K562 (cell line): ENCODE measurements at regions not wholly inside any gene's neighbourhood (a gene's known extent, or its start where the extent isn't known, plus 50 kb on each side); places are given as distances from the start of the nearest gene placed in this dataset.

ENCODE experiments used
- ATAC-seq: fragments of 200-7000 bp; cut with Tn5 transposase; 3 replicates; pipeline ENCODE4 v1.9.1; 2020; ENCODE audit warnings: moderate library complexity
- BruUV-seq: library from RNA; stranded (reverse); fragments of 400-500 nt; replicated peaks from 2 replicates; lab custom pipeline; 2021; lab: Mats Ljungman, UMichigan
- CTCF ChIA-PET: fragments of 300-600 bp; formaldehyde crosslinking; extraction: SDS; loops from one replicate; lab custom pipeline; 2021; ENCODE audit warnings: low intra/inter-chr PET ratio; lab: Yijun Ruan, JAX
- POLR2A ChIA-PET: fragments of 300-600, 350-650 bp; sonication (Branson Sonifier 250); formaldehyde crosslinking; extraction: SDS; loops from one replicate; lab custom pipeline; 2021; ENCODE audit warnings: antibody characterized with exemption, inconsistent platforms; lab: Yijun Ruan, JAX
- DNase-seq, 4 experiments: peaks; one replicate each; pipeline versions ENCODE4 v3.0.0 to v3.0.0-alpha.2; 2011 to 2018; ENCODE audit warnings: low spot score in 3 of 4, mixed read lengths in 3 of 4; ENCODE audit errors: extremely low read depth in 1 of 4
- FAIRE-seq: peaks from 2 replicates; lab custom pipeline; 2011; peaks lifted over from hg19 to GRCh38; lab: Jason Lieb, UNC
- H2AFZ ChIP-seq: 2 replicates; pipeline ENCODE4 v1.6.0; 2011; ENCODE audit warnings: low read depth, low read length, control low read depth, inconsistent platforms
- H3K27ac ChIP-seq: fragments of 200-600 bp; 3 replicates; pipeline ENCODE4 v1.8.0; 2011; ENCODE audit warnings: low read depth, mild to moderate bottlenecking, control low read depth, inconsistent platforms, low read length, moderate library complexity, mixed read lengths; ENCODE audit errors: extremely low read depth
- H3K27me3 ChIP-seq, 2 experiments: fragments of 300-600 bp in 1 of 2; 2 replicates in 1 of 2; 3 replicates in 1 of 2; pipeline versions ENCODE4 v1.6.0 to v1.8.0; 2011; ENCODE audit warnings: inconsistent platforms in 2 of 2, low read length in 2 of 2, mild to moderate bottlenecking in 1 of 2, mixed read lengths in 1 of 2, moderate library complexity in 1 of 2; ENCODE audit not compliant: control insufficient read depth in 2 of 2, insufficient read depth in 2 of 2
- H3K36me3 ChIP-seq: fragments of 300-600 bp; 3 replicates; pipeline ENCODE4 v1.8.0; 2011; ENCODE audit warnings: mild to moderate bottlenecking, low read length, inconsistent platforms; ENCODE audit not compliant: control insufficient read depth, insufficient read depth
- H3K4me1 ChIP-seq, 2 experiments: fragments of 200-600 bp in 1 of 2; replicated peaks in 1 of 2; 2 replicates in 1 of 2; 3 replicates in 1 of 2; pipeline versions ENCODE4 v1.5.1 to v1.8.0; 2011; ENCODE audit warnings: inconsistent platforms in 2 of 2, low read length in 2 of 2, mild to moderate bottlenecking in 1 of 2, mixed read lengths in 1 of 2, moderate library complexity in 1 of 2; ENCODE audit not compliant: control insufficient read depth in 2 of 2, insufficient read depth in 2 of 2
- H3K4me2 ChIP-seq: 2 replicates; pipeline ENCODE4 v1.6.1; 2011; ENCODE audit warnings: low read length, control low read depth, inconsistent platforms, mixed read lengths; ENCODE audit not compliant: insufficient read depth
- H3K4me3 ChIP-seq: fragments of 200-600 bp; sonication (generic), shearing (Covaris generic); 2 replicates; pipeline ENCODE4 v1.5.1; 2016; ENCODE audit warnings: control low read depth, inconsistent platforms
- H3K79me2 ChIP-seq: fragments of 200-600 bp; 3 replicates; pipeline ENCODE4 v1.8.0; 2011; ENCODE audit warnings: low read length, inconsistent platforms; ENCODE audit not compliant: control insufficient read depth, insufficient read depth
- H3K9ac ChIP-seq, 2 experiments: 2 replicates each; pipeline versions ENCODE4 v1.6.0 to v1.6.1; 2011; ENCODE audit warnings: low read depth in 2 of 2, low read length in 2 of 2, control low read depth in 1 of 2, inconsistent platforms in 1 of 2, mild to moderate bottlenecking in 1 of 2, mixed read lengths in 1 of 2; ENCODE audit not compliant: insufficient read depth in 1 of 2
- H3K9me1 ChIP-seq: one replicate; pipeline ENCODE4 v1.6.0; 2011; ENCODE audit warnings: inconsistent platforms, mild to moderate bottlenecking, low read length, moderate library complexity; ENCODE audit not compliant: control insufficient read depth, insufficient read depth
- H3K9me3 ChIP-seq: replicated peaks from 2 replicates; pipeline ENCODE4 v1.5.1; 2011; ENCODE audit warnings: low read depth, low read length, inconsistent platforms; ENCODE audit not compliant: control insufficient read depth, insufficient read depth
- H4K20me1 ChIP-seq: replicated peaks from 2 replicates; pipeline ENCODE4 v1.6.1; 2011; ENCODE audit warnings: low read length, inconsistent platforms, mixed read lengths; ENCODE audit not compliant: control insufficient read depth, insufficient read depth
- DIDO1 ChIP-seq: fragments of 450-650 bp; IDR thresholded peaks from 2 replicates; pipeline ENCODE4 v1.6.1; 2016; ENCODE audit warnings: low read depth, missing biosample characterization, missing genetic modification characterization
- FUS ChIP-seq: fragments of 200-400 bp; formaldehyde crosslinking; optimal IDR thresholded peaks from 2 replicates; pipeline ENCODE3; 2017; ENCODE audit warnings: low read depth, low read length
- GTF2B ChIP-seq: IDR thresholded peaks from 2 replicates; pipeline ENCODE4 v1.6.1; 2011; ENCODE audit not compliant: insufficient read length; ENCODE audit errors: extremely low read depth
- KAT2B ChIP-seq: IDR thresholded peaks from one replicate; pipeline ENCODE4 v1.6.1; 2012; ENCODE audit warnings: low read depth, mild to moderate bottlenecking, control low read depth, inconsistent platforms, low read length, moderate library complexity
- PHB ChIP-seq: fragments of 250-450 bp; sonication (Bioruptor Pico); IDR thresholded peaks from 2 replicates; pipeline ENCODE4 v1.5.0; 2021
- RBM22 ChIP-seq: fragments of 200-400 bp; formaldehyde crosslinking; IDR thresholded peaks from 2 replicates; pipeline ENCODE4 v1.6.1; 2018; ENCODE audit warnings: low read length, low read depth; ENCODE audit not compliant: poor library complexity, severe bottlenecking
- ZBTB1 ChIP-seq: sonication (generic); formaldehyde crosslinking; IDR thresholded peaks from 2 replicates; pipeline ENCODE4 v1.8.1; 2023; ENCODE audit warnings: missing genetic modification reagents, low read depth, mild to moderate bottlenecking, borderline replicate concordance
- ZNF12 ChIP-seq: sonication (generic); formaldehyde crosslinking; IDR thresholded peaks from 2 replicates; pipeline ENCODE4 v1.4.0; 2020; ENCODE audit warnings: mild to moderate bottlenecking, missing genetic modification reagents
- WGBS: fragments of 100-300 bp; shearing (Covaris generic); methylation state at CpG from one replicate; pipeline ENCODE4 v1.1.6; 2016; ENCODE audit warnings: low coverage, mixed read lengths; ENCODE audit not compliant: insufficient coverage; ENCODE audit errors: missing lambda C conversion rate; 5-methylcytosine and 5-hydroxymethylcytosine counted together
- in situ Hi-C: fragments of 300-500 bp; cut with MboI; formaldehyde crosslinking; loops from 4 replicates; pipeline ENCODE4 v1.15.0; 2018; ENCODE audit warnings: inconsistent platforms, mixed read lengths
- intact Hi-C: fragments of 100-400 bp; cut with micrococcal nuclease; formaldehyde crosslinking; loops from 2 replicates; pipeline ENCODE4 v1.14.2; 2022
- TF ChIP-seq, protein P1 (sequence below): IDR thresholded peaks from 2 replicates; pipeline ENCODE4 v1.6.1; 2014; ENCODE audit warnings: antibody characterized with exemption
- TF ChIP-seq, protein P2 (sequence below): fragments of 450-650 bp; IDR thresholded peaks from 2 replicates; pipeline ENCODE4 v1.6.1; 2016; ENCODE audit warnings: missing biosample characterization, missing genetic modification characterization

GRCh38 chr2:224198436-224198835, 159.3 kb upstream of the SERPINE2 start (continued):
- no peak for TF ChIP-seq PHB (CRISPR knock-in tag)
- TF ChIP-seq RBM22: no peak

DNA sequence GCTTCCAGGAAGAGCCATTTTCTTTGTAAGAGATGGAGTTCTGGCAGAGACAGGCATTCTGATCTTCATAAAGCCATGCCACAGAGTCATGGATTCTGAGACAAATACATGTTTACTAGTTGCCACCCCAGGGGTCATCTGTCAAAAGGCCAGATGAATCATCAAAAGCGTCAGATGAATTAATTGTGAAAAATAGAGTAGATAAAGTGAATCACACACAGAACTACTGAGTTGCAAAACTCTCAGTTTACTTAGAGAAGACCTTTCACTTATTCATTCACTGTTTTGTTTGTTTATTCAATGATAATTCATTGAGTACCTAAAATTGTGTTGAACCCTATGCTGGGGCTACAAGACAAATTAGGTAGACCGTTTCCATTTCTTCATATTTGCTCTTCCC, 157.7 kb upstream of the SERPINE2 start:
- H3K27ac ChIP-seq: no peak overlapping the region
- no peaks in the 10 kb centered on the region for H4K20me1 ChIP-seq
- no peaks in the 10 kb centered on the region for H3K4me1 ChIP-seq
- in situ Hi-C loops (no loop called here), intact Hi-C loops (no loop called here)
- ChIA-PET CTCF (no interaction called here), POLR2A (no interaction called here)
- H3K4me3 ChIP-seq: no peak overlapping the region
- no peak overlapping the region for H3K9ac ChIP-seq
- DNase-seq: no peak
- no peaks in the 10 kb centered on the region for H3K9me3 ChIP-seq
- no peaks in the 10 kb centered on the region for H3K9me1 ChIP-seq
- H2AFZ ChIP-seq: no peak overlapping the region
- 0% methylated on average over 2 of the region's 2 CpGs for WGBS
- TF ChIP-seq FUS: no peak
- TF ChIP-seq GTF2B: no peak
- TF ChIP-seq DIDO1 (tag): no peak
- TF ChIP-seq, protein P1, sequence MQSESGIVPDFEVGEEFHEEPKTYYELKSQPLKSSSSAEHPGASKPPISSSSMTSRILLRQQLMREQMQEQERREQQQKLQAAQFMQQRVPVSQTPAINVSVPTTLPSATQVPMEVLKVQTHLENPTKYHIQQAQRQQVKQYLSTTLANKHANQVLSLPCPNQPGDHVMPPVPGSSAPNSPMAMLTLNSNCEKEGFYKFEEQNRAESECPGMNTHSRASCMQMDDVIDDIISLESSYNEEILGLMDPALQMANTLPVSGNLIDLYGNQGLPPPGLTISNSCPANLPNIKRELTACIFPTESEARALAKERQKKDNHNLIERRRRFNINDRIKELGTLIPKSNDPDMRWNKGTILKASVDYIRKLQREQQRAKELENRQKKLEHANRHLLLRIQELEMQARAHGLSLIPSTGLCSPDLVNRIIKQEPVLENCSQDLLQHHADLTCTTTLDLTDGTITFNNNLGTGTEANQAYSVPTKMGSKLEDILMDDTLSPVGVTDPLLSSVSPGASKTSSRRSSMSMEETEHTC: no peak
- TF ChIP-seq KAT2B: no peak
- TF ChIP-seq ZNF12 (CRISPR knock-in tag): no peak
- TF ChIP-seq, protein P2, sequence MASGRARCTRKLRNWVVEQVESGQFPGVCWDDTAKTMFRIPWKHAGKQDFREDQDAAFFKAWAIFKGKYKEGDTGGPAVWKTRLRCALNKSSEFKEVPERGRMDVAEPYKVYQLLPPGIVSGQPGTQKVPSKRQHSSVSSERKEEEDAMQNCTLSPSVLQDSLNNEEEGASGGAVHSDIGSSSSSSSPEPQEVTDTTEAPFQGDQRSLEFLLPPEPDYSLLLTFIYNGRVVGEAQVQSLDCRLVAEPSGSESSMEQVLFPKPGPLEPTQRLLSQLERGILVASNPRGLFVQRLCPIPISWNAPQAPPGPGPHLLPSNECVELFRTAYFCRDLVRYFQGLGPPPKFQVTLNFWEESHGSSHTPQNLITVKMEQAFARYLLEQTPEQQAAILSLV (tag): no peak
- no peak for TF ChIP-seq ZBTB1
- TF ChIP-seq, all 486 proteins: peak for 0
- no TSS peak for BruUV-seq
- Histone ChIP-seq H3K4me2 (no peak overlapping the region), H3K27me3 (no peaks in the 10 kb centered on the region), H3K36me3 (no peaks in the 10 kb centered on the region), H3K79me2 (no peaks in the 10 kb centered on the region)
- no peak for FAIRE-seq
- ATAC-seq: no peak
